Testis (tissue), 2 donors: ENCODE measurements at regions not wholly inside any gene's neighbourhood (a gene's known extent, or its start where the extent isn't known, plus 50 kb on each side); places are given as distances from the start of the nearest gene placed in this dataset.

Experiments
- DNase-seq: peaks from one replicate; pipeline ENCODE4 v3.0.0-alpha.2; 2019
- H3K27ac ChIP-seq, 2 donors: fragments of 200-600 bp; sonication (generic); one replicate each; pipeline ENCODE4 v1.5.1; 2019
- H3K27me3 ChIP-seq: fragments of 200-600 bp; sonication (generic); one replicate; pipeline ENCODE4 v1.5.1; 2019
- H3K36me3 ChIP-seq: fragments of 200-600 bp; sonication (generic); one replicate; pipeline ENCODE4 v1.5.1; 2017; ENCODE audit warnings: low read depth; ENCODE audit errors: missing control alignments
- H3K4me1 ChIP-seq: fragments of 200-600 bp; sonication (generic); one replicate; pipeline ENCODE4 v1.5.1; 2019
- H3K4me3 ChIP-seq, 2 donors: fragments of 200-600 bp; sonication (generic); one replicate each; pipeline ENCODE4 v1.5.1; 2017 to 2019
- H3K9me3 ChIP-seq: fragments of 200-600 bp; sonication (generic); one replicate; pipeline ENCODE4 v1.5.1; 2017
- POLR2A ChIP-seq: fragments of 450-650 bp; IDR thresholded peaks from one replicate; pipeline ENCODE4 v1.6.1; 2017; ENCODE audit warnings: antibody characterized with exemption, mild to moderate bottlenecking, moderate library complexity
- WGBS, 2 donors: methylation state at CpG; one replicate each; pipeline ENCODE4 v1.1.5; 2018; 5-methylcytosine and 5-hydroxymethylcytosine counted together
- intact Hi-C: fragments of 100-400 bp; cut with DNase I; formaldehyde crosslinking; loops from one replicate; pipeline ENCODE4 v1.15.1; 2023; ENCODE audit warnings: low total_unique reads
- TF ChIP-seq, protein P1 (sequence below), 3 experiments: fragments of 450-650 bp in 2 of 3; fragments of 200-600 bp in 1 of 3; sonication (generic) in 1 of 3; IDR thresholded peaks; one replicate each; pipeline ENCODE4 v1.5.1; 2016 to 2019; ENCODE audit warnings: antibody characterized with exemption in 3 of 3, mild to moderate bottlenecking in 2 of 3, moderate library complexity in 1 of 3

DNA sequence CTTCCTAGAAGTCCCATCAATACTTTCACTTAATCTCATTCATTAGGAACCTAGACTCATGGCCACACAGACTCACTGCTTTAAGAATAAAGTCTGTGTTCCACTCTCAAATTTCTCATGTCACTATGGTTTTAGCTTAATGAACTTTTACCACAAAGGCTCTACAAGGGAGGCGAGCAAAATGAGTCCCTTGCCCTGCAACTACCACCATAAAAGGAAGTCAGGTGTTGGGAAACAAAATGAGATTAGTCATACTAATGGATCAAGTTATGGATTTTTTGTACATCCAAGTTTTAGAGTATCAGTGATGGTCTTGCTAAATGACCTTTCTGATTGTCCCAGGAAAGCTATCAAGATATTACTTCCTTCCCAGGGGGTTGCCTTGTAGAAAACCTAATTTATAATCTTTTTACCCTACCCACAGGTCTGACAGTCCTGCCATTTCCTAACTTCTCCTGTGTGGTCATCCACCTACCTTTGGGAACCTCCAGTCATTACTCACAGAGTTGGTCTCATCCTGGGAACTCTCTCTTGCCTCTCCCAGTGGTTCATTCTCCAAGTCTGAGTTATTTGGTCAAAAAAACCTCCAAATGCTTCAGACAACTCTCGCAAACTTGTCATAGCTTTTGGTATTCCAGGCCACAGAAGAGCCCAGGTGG is 51.8 kb upstream of the SLC16A1 start:
- intact Hi-C loops, result no loop called here
- 89 to 99% methylated on average over 2 of the region's 2 CpGs for WGBS, 2 donors
- no peaks in the 10 kb centered on the region for H3K36me3 ChIP-seq

DNA sequence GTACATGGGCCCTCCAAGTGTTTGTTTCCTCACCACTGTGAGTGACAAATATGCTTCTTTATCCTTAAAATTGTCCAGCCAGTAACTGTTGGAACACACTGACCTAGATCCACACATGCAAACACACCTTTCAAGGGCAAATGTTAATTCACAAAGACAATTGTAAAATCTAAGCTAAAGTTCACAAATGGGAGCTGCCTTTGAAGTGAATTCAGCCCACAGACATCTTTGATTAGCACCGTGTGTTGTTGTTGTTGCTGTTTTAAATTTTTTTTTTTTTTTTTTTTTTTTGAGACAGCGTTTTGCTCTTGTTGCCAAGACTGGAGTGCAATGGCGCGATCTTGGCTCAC is 52.3 kb upstream of the SLC16A1 start:
- WGBS, 2 donors, result 71 to 83% methylated on average over 4 of the region's 4 CpGs
- DNase-seq, result no peak
- no peak overlapping the region for H3K27ac ChIP-seq
- H3K9me3 ChIP-seq, result no peaks in the 10 kb centered on the region
- intact Hi-C loops, result no loop called here
- no peak overlapping the region for H3K4me3 ChIP-seq
- TF ChIP-seq POLR2A, result no peak
- TF ChIP-seq, protein P1, sequence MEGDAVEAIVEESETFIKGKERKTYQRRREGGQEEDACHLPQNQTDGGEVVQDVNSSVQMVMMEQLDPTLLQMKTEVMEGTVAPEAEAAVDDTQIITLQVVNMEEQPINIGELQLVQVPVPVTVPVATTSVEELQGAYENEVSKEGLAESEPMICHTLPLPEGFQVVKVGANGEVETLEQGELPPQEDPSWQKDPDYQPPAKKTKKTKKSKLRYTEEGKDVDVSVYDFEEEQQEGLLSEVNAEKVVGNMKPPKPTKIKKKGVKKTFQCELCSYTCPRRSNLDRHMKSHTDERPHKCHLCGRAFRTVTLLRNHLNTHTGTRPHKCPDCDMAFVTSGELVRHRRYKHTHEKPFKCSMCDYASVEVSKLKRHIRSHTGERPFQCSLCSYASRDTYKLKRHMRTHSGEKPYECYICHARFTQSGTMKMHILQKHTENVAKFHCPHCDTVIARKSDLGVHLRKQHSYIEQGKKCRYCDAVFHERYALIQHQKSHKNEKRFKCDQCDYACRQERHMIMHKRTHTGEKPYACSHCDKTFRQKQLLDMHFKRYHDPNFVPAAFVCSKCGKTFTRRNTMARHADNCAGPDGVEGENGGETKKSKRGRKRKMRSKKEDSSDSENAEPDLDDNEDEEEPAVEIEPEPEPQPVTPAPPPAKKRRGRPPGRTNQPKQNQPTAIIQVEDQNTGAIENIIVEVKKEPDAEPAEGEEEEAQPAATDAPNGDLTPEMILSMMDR (IDR thresholded peaks at IDR 0.05), result no peak
- no peaks in the 10 kb centered on the region for H3K4me1 ChIP-seq
- H3K36me3 ChIP-seq, result no peaks in the 10 kb centered on the region
- H3K27me3 ChIP-seq, result no peaks in the 10 kb centered on the region

More for the DNA sequence above, 51.8 kb upstream of the SLC16A1 start:
- Histone ChIP-seq H3K4me3 (no peak overlapping the region), H3K4me1 (no peaks in the 10 kb centered on the region), H3K27me3 (no peaks in the 10 kb centered on the region), H3K27ac (no peak overlapping the region), H3K9me3 (no peaks in the 10 kb centered on the region)
- TF ChIP-seq, protein P1 (IDR thresholded peaks at IDR 0.05), result no peak
- TF ChIP-seq POLR2A, result no peak
- no peak for DNase-seq

DNA sequence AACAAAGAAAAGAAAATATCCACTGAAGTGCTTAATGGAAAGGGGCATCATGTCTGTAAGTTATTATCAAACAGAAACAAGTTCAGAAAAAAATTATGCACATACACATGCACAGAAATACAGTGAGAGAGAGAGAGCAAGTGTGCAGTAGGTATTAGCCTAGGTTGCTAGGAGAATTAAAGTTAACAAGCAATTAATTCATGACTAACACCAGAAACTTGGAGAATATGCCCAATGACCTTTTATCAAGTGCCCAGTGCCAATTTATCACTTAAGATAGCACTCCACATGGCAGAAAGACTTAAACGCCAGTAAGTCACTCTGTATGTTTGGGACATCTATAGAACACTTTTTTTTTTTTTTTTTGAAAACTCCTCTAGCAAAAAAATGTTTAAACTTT is 56.2 kb upstream of the SLC16A1 start:
- intact Hi-C loops, result no loop called here
- Histone ChIP-seq H3K4me3 (no peak overlapping the region), H3K27me3 (no peaks in the 10 kb centered on the region), H3K36me3 (no peaks in the 10 kb centered on the region), H3K9me3 (no peaks in the 10 kb centered on the region), H3K4me1 (no peaks in the 10 kb centered on the region), H3K27ac (no peak overlapping the region)
- no peak for TF ChIP-seq POLR2A
- TF ChIP-seq, protein P1 (IDR thresholded peaks at IDR 0.05), result no peak
- no peak for DNase-seq
- WGBS, 2 donors, result 60 to 71% methylated on average over 1 of the region's 1 CpG

DNA sequence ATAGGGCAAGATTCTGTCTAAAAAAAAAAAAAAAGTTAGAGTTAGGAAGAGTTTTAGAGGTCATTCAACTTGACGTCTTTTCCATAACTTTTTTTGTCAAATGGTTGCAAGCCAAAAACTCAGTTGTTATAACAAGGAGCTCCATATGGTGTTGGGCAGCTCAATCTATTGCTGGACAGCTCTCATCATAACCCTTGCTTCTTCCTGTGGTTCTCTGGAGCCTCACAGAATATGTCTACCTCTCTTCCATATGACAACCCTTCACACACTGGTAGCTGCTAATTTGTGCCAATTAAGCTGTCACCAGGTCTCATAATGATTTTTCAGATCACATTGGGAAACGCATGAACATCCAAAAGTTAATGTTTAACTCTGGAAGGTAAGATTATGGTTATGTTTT is 57.8 kb upstream of the SLC16A1 start:
- 78 to 92% methylated on average over 2 of the region's 2 CpGs for WGBS, 2 donors
- Histone ChIP-seq H3K36me3 (no peaks in the 10 kb centered on the region), H3K4me1 (no peaks in the 10 kb centered on the region), H3K9me3 (no peaks in the 10 kb centered on the region), H3K4me3 (no peak overlapping the region), H3K27ac (no peak overlapping the region), H3K27me3 (no peaks in the 10 kb centered on the region)
- TF ChIP-seq, protein P1 (IDR thresholded peaks at IDR 0.05), result no peak
- no peak for TF ChIP-seq POLR2A
- no peak for DNase-seq
- intact Hi-C loops, result no loop called here

DNA sequence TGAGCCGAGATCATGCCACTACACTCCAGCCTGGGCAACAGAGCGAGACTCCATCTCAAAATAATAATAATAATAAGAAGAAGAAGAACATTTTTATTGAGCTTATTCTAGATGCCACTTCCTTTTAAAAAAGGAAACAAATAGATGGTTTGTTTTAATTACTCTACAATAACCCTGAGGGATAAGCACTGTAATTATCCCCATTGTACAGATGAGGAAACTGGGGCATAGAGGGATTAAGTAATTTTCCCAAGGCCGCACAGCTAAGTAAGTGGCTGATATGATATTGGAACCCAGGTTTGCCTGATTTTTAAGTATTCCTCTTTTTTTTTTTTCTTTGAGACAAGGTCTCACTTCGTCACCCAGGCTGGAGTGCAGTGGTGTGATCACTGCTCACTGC is 58.5 kb upstream of the LRIG2 start:
- 96 to 98% methylated on average over 4 of the region's 4 CpGs for WGBS, 2 donors
- intact Hi-C loops, result no loop called here
- no peak for DNase-seq

More for the DNA sequence above, 58.5 kb upstream of the LRIG2 start:
- H3K4me3 ChIP-seq, result no peak overlapping the region
- no peak overlapping the region for H3K27ac ChIP-seq
- H3K9me3 ChIP-seq, result no peaks in the 10 kb centered on the region
- H3K4me1 ChIP-seq, result no peaks in the 10 kb centered on the region
- no peaks in the 10 kb centered on the region for H3K27me3 ChIP-seq
- TF ChIP-seq POLR2A, result no peak
- TF ChIP-seq, protein P1 (IDR thresholded peaks at IDR 0.05), result no peak
- no peaks in the 10 kb centered on the region for H3K36me3 ChIP-seq
